ENCODE measurements at regions not wholly inside any gene's neighbourhood (a gene's known extent, or its start where the extent isn't known, plus 50 kb on each side); places are given as distances from the start of the nearest gene placed in this dataset.

DNA sequence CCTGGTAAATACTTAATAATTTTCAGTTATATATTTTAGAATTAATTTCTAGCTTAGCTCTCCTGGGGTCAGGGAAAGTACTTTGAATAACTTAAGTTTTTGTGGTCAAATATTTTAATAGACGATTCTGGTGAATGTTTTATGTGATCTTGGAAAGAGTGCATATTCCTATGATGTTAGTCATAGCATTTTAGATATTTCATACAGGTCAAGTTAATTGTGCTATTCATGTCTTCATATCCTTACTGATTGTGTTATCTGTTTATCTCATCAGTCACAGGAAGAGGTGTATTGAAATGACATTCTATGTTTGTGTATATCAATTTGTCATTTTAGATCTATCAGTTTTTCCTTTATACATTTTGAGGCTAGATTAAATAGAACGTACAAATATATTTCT lies 576.2 kb downstream of the CPS1 start:
- no peaks in the 10 kb centered on the region for H3K27me3 Mint-ChIP-seq
- no peaks in the 10 kb centered on the region for H3K4me1 Mint-ChIP-seq (ENCODE audit: low read depth)
- no peaks in the 10 kb centered on the region for H3K9me3 Mint-ChIP-seq
- no peaks in the 10 kb centered on the region for H3K36me3 Mint-ChIP-seq (ENCODE audit: low read depth)
- no peak overlapping the region for H3K4me3 Mint-ChIP-seq
- no peak overlapping the region for H3K27ac Mint-ChIP-seq
- intact Hi-C loops (cut with micrococcal nuclease) = no loop called here

DNA sequence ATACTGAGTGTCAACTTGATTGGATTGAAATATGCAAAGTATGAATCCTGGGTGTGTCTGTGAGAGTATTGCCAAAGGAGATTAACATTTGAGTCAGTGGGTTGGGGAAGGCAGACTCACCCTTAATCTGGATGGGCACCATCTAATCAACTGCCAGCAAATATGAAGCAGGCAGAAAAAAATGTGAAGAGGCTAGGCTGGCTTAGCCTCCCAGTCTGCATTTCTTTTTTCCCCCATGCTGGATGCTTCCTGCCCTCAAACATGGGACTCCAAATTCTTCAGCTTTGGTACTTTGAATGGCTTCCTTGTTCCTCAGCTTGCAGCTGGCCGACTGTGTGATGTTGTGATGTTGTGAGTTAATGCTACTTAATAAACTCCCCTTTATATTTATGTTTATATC lies 577.4 kb downstream of the CPS1 start:
- intact Hi-C loops (cut with micrococcal nuclease) = no loop called here
- H3K27me3 Mint-ChIP-seq = no peaks in the 10 kb centered on the region

DNA sequence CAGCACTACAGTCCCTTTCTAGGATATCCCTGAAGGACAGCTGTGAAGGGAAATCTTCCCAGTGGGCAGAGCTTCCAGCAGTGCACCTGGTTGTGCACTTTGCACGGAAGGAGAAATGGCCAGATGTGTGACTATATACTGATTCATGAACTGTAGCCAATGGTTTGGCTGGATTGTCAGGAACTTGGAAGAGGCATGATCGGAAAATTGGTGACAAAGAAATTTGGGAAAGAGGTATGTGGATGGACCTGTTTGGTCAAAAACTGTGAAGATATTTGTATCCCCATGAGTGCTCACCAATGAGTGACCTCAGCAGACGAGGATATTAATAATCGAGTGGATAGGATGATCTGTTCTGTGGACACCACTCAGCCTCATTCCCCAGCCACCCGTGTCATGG lies 582.2 kb downstream of the CPS1 start:
- peaks cover 14% of the 10 kb centered on the region for H3K9me3 Mint-ChIP-seq
- no peak overlapping the region for H3K27ac Mint-ChIP-seq
- intact Hi-C loops (cut with micrococcal nuclease) = no loop called here
- no peaks in the 10 kb centered on the region for H3K36me3 Mint-ChIP-seq (ENCODE audit: low read depth)
- no peaks in the 10 kb centered on the region for H3K4me1 Mint-ChIP-seq (ENCODE audit: low read depth)
- no peaks in the 10 kb centered on the region for H3K27me3 Mint-ChIP-seq
- H3K4me3 Mint-ChIP-seq = no peak overlapping the region

More for the DNA sequence above, 577.4 kb downstream of the CPS1 start:
- Mint-ChIP-seq H3K4me1 (ENCODE audit: low read depth) (no peaks in the 10 kb centered on the region), H3K4me3 (no peak overlapping the region), H3K36me3 (ENCODE audit: low read depth) (no peaks in the 10 kb centered on the region), H3K27ac (no peak overlapping the region), H3K9me3 (peaks cover 7% of the 10 kb centered on the region)

DNA sequence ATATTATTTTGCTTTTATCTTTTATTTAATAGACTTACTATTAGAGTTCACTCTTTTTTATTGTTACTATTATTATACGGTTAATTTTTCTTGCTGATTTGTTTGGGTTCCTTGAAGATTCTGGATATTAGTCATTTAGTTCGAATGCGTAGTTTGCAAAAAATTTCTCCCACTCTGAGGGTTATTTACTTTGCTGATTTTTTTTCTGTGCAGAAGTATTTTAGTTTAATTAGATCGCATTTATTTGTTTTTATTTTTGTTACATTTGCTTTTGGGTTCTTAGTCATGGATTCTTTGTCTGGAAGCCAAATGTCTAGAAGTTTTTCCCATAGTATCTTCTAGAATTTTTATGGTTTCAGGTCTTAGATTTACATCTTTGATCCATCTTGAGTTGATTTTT lies 585.2 kb downstream of the CPS1 start:
- no peak overlapping the region for H3K27ac Mint-ChIP-seq
- no peaks in the 10 kb centered on the region for H3K4me1 Mint-ChIP-seq (ENCODE audit: low read depth)
- no peak overlapping the region for H3K4me3 Mint-ChIP-seq
- intact Hi-C loops (cut with micrococcal nuclease) = no loop called here
- no peaks in the 10 kb centered on the region for H3K36me3 Mint-ChIP-seq (ENCODE audit: low read depth)
- no peaks in the 10 kb centered on the region for H3K27me3 Mint-ChIP-seq
- peaks cover 30% of the 10 kb centered on the region for H3K9me3 Mint-ChIP-seq

DNA sequence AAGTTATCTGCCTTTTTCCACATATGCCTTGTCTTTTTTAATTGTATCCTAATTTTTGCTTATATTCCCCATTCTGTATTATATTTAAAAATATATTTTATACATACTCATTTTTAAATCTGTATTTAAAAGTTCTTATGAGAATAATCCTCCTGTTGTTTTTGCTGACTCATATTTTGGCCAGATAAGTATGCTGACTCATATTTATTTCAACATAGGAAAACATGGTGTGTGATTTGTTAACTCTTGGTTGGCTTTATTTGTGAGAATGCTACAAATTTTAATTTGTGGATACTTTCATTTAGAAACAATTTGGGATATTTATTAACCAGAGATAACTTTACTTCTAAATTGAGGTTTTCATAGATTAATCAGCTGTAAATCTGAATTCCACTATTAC lies 587.7 kb downstream of the CPS1 start:
- H3K4me3 Mint-ChIP-seq = no peak overlapping the region
- H3K4me1 Mint-ChIP-seq (ENCODE audit: low read depth) = no peaks in the 10 kb centered on the region
- H3K27me3 Mint-ChIP-seq = no peaks in the 10 kb centered on the region
- H3K36me3 Mint-ChIP-seq (ENCODE audit: low read depth) = no peaks in the 10 kb centered on the region
- no peak overlapping the region for H3K27ac Mint-ChIP-seq
- peaks cover 21% of the 10 kb centered on the region for H3K9me3 Mint-ChIP-seq
- intact Hi-C loops (cut with micrococcal nuclease) = no loop called here

DNA sequence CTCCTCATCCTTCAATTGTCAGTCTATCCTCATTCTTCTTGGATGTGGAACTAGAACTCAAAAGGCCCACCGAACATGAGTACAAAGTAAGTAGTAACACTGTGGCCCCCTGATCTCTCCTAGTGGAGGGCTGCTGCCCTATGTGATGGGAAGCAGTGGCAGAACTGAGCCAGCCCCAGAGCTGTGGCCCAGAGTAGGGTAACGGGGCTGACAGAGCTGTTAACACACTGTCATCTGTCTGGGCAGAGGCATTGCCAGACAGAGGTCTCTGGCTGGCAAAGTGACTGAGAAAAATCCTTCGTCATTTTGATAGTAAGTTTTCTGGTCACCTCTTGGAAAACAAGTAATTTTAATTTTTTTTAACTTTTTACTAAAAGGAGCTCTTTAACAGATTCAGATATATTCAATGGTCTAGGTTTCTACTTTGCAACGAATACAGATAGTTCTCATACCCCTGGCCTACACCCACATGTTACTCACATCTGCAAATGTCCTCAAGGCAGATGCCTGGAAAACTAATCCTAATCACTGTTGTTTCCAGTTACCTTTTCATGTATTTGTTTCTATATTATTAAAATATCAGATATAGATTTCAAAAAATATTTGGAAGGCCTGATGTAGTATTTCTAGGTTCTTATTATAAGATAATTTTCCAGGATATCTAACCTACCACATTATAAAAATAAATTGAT lies 588.7 kb downstream of the CPS1 start:
- Mint-ChIP-seq H3K9me3 (peaks cover 21% of the 10 kb centered on the region), H3K4me3 (no peak overlapping the region), H3K4me1 (ENCODE audit: low read depth) (no peaks in the 10 kb centered on the region), H3K27me3 (no peaks in the 10 kb centered on the region), H3K36me3 (ENCODE audit: low read depth) (no peaks in the 10 kb centered on the region), H3K27ac (no peak overlapping the region)
- intact Hi-C loops (cut with micrococcal nuclease) = no loop called here

DNA sequence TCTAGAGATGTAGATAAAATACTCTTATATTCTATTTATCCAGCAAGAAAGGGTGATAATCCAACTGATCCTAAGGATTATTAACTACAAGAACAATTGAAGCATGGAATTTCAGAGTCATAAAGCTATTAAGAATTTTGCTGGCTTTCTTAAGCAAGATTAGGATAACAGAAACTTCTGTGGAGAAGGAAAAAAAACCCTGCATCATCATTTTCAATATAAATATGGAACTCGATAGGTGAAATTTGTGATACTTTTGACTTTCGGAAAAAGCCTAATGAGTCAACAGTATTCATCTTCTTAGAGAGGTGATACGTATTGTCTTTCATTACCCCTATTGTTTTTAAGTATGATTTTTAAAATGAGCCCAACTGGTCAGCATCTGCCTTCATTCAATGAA lies 593.3 kb downstream of the CPS1 start:
- H3K36me3 Mint-ChIP-seq (ENCODE audit: low read depth) = no peaks in the 10 kb centered on the region
- no peaks in the 10 kb centered on the region for H3K4me1 Mint-ChIP-seq (ENCODE audit: low read depth)
- H3K27ac Mint-ChIP-seq = no peak overlapping the region
- intact Hi-C loops (cut with micrococcal nuclease) = no loop called here
- H3K9me3 Mint-ChIP-seq = peaks cover 5% of the 10 kb centered on the region
- H3K27me3 Mint-ChIP-seq = no peaks in the 10 kb centered on the region
- H3K4me3 Mint-ChIP-seq = no peak overlapping the region

DNA sequence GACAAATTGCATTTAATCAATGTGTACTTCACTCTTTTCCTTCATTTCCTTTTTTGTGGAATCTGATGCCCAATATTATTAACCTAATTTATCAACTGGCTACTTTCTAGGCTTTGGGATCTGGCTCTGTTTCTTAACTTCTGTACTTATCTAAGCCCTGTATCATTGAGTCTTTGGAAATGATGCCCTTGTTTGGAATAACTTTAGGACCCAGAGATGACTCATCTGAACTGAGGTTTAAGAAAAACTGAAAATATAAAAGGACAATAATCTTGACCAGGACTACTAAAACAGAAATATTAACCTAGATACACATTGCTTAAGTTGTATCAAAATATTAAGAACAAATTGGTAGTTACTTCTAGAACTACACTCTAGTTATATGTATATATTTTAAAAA lies 600.8 kb downstream of the CPS1 start:
- intact Hi-C loops (cut with micrococcal nuclease) = loop anchor here (5.0 kb wide), 1 partner anchor 710 kb away; no protein-coding TSS in a partner anchor
- Mint-ChIP-seq H3K27me3 (no peaks in the 10 kb centered on the region), H3K4me1 (ENCODE audit: low read depth) (no peaks in the 10 kb centered on the region), H3K9me3 (no peaks in the 10 kb centered on the region), H3K27ac (no peak overlapping the region), H3K36me3 (ENCODE audit: low read depth) (no peaks in the 10 kb centered on the region), H3K4me3 (no peak overlapping the region)

DNA sequence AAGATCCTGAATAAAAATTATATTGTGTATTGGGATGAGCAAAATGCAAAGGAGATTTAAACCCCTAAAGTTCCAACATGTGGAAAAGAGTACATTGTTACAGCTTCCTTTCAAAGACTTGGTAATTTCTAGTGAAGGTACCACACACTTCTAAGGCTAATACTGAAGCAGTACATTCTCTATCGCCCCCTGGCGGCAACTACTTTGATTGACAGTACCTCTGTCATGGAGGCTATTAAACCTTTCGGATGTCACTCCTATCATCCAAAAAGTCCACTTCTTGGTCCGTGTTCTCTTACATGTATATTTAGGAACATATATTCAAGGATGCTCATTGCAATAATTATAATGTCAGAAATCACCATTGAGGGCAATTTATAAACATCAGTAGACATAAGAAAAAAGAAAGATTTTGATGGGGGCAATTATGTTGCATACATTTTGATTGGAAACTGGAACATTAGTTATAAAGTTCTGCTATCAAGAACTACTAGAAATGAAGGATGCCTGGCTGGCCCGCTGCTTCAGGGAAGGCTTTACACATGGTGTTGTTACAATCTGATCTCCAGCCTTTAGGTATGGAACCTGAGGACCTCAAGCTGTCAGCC lies 601.6 kb downstream of the CPS1 start:
- Mint-ChIP-seq H3K4me1 (ENCODE audit: low read depth) (no peaks in the 10 kb centered on the region), H3K4me3 (no peak overlapping the region), H3K27me3 (no peaks in the 10 kb centered on the region), H3K27ac (no peak overlapping the region), H3K36me3 (ENCODE audit: low read depth) (no peaks in the 10 kb centered on the region), H3K9me3 (no peaks in the 10 kb centered on the region)
- intact Hi-C loops (cut with micrococcal nuclease) = loop anchor here (5.0 kb wide), 1 partner anchor 711 kb away; no protein-coding TSS in a partner anchor

DNA sequence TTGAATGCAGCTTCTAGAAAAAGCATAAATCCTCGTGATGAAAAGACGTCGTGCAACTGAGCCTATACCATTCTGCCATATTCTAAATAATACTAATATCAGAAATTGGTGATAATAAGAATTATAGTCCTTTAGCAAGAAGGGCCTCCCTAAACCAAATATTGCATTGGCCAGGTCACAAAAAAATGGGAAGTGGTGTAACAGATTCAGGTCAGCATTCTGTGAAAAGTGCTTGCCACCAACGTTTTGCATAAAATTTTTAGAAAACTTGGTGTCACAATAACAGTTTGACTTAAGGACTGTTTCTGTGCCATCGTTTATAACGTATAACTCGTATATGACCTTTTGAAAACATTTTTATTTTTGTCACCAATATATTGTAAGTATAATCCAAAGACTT lies 603.6 kb downstream of the CPS1 start:
- H3K27me3 Mint-ChIP-seq = no peaks in the 10 kb centered on the region
- intact Hi-C loops (cut with micrococcal nuclease) = loop anchor here (5.0 kb wide), 1 partner anchor 713 kb away; no protein-coding TSS in a partner anchor
- no peaks in the 10 kb centered on the region for H3K36me3 Mint-ChIP-seq (ENCODE audit: low read depth)
- no peaks in the 10 kb centered on the region for H3K9me3 Mint-ChIP-seq
- no peak overlapping the region for H3K4me3 Mint-ChIP-seq
- no peaks in the 10 kb centered on the region for H3K4me1 Mint-ChIP-seq (ENCODE audit: low read depth)
- H3K27ac Mint-ChIP-seq = no peak overlapping the region

DNA sequence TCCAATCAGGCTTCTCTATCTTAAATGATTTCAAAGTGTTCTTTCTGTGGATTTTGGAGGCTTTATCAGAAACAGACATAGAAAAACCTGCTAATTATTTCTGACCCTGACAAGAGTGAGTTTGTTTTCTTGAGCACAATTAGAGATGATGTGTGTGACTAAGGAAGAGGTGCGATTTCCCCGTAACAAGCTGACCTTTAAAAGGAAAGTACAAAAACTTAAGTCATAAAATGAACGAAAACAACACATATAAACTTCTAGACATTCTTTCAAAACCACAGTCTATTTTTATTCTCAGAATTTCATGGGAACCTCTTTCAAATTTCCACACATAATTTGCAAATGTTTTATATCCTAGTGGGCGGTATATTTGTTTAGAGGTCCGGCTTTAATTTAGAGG lies 604.8 kb downstream of the CPS1 start:
- no peaks in the 10 kb centered on the region for H3K27me3 Mint-ChIP-seq
- no peak overlapping the region for H3K4me3 Mint-ChIP-seq
- intact Hi-C loops (cut with micrococcal nuclease) = no loop called here
- H3K27ac Mint-ChIP-seq = no peak overlapping the region
- no peaks in the 10 kb centered on the region for H3K4me1 Mint-ChIP-seq (ENCODE audit: low read depth)
- H3K9me3 Mint-ChIP-seq = no peaks in the 10 kb centered on the region
- H3K36me3 Mint-ChIP-seq (ENCODE audit: low read depth) = no peaks in the 10 kb centered on the region

DNA sequence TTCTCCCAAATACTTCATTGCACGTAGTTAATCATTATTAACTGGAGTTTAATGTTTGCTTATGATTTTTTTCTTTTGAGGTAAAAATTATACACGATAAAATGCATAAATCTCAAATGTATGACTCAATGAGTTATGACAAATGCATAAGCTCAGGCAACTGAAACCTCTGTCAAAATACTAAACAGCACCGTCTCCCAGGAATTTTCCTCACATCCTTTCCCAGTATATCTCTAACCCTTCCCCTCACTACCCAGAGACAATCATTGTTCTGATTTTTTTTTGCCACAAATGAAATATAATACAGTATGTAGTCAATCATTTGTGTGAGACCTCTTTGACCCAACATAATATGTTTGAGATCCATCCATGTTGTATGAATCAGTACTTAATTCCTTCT lies 606.5 kb downstream of the CPS1 start:
- Mint-ChIP-seq H3K9me3 (no peaks in the 10 kb centered on the region), H3K27me3 (no peaks in the 10 kb centered on the region), H3K36me3 (ENCODE audit: low read depth) (no peaks in the 10 kb centered on the region), H3K4me1 (ENCODE audit: low read depth) (no peaks in the 10 kb centered on the region), H3K27ac (no peak overlapping the region), H3K4me3 (no peak overlapping the region)
- intact Hi-C loops (cut with micrococcal nuclease) = no loop called here

DNA sequence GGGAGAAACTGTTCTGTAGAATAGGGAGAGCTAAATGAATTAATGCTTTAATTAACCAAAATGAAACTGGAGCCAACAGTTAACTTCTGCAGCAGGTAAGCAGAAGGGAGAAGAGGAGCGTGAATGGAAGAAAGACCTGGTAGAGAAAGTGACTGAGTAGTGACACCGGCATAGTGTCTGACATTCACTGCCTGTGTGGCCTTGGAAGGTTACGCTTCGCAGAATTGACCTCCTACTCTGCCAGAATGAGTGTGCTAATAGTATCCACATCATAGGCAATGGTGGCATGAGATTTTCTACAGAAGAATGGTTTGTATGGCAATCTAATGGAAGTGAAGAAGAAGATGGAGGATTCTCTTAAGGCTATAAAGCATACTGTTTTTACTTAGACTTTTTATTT lies 614.4 kb downstream of the CPS1 start:
- intact Hi-C loops (cut with micrococcal nuclease) = no loop called here
- H3K9me3 Mint-ChIP-seq = no peaks in the 10 kb centered on the region
- H3K27me3 Mint-ChIP-seq = no peaks in the 10 kb centered on the region
- H3K4me1 Mint-ChIP-seq (ENCODE audit: low read depth) = no peaks in the 10 kb centered on the region
- no peak overlapping the region for H3K27ac Mint-ChIP-seq
- H3K36me3 Mint-ChIP-seq (ENCODE audit: low read depth) = no peaks in the 10 kb centered on the region
- no peak overlapping the region for H3K4me3 Mint-ChIP-seq

DNA sequence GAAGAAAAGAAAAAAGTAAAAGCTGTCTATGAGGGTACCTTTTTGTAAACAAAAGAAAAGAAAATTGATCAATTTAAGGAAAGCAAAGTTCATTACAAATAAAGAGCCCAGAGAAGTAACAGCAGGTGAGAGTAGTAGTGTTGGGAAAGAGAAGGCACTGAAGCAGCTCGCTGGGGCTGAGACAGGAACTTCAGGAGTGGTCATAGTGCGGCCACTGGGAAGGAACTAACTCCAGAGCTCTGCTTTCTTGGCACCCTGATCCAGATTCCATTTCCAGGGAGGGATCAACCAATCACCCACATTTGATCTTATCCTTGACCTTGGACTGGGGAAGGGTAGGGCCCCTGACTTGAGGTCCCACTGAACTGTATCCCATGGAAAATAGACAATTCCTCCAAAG lies 617.6 kb downstream of the CPS1 start:
- intact Hi-C loops (cut with micrococcal nuclease) = no loop called here
- Mint-ChIP-seq H3K4me1 (ENCODE audit: low read depth) (no peaks in the 10 kb centered on the region), H3K27ac (no peak overlapping the region), H3K4me3 (no peak overlapping the region), H3K27me3 (no peaks in the 10 kb centered on the region), H3K9me3 (no peaks in the 10 kb centered on the region), H3K36me3 (ENCODE audit: low read depth) (no peaks in the 10 kb centered on the region)

DNA sequence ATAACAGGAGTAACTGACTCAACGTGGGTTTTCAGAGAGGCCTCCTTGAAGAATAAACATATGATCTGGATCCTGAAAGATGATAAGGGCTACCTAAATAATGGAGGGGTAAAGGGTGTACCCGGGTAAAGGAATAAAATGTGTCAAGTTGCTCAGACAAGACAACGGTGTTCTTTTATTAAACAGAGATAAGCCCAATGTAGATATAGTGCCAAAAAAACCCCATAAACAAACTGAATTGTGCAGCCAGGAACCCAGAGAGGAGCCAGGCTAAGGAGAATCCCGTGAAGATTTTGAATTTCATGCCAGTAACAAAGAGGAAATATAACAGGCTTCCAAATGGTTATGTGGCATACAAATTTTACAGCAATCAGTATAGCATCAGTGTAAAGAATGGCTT lies 618.2 kb downstream of the CPS1 start:
- Mint-ChIP-seq H3K27me3 (no peaks in the 10 kb centered on the region), H3K27ac (no peak overlapping the region), H3K4me1 (ENCODE audit: low read depth) (no peaks in the 10 kb centered on the region), H3K36me3 (ENCODE audit: low read depth) (no peaks in the 10 kb centered on the region), H3K9me3 (no peaks in the 10 kb centered on the region), H3K4me3 (no peak overlapping the region)
- intact Hi-C loops (cut with micrococcal nuclease) = no loop called here
